ENCODE measurements at regions not wholly inside any gene's neighbourhood (a gene's known extent, or its start where the extent isn't known, plus 50 kb on each side); places are given as distances from the start of the nearest gene placed in this dataset.

- TF ChIP-seq CTCF (IDR thresholded peaks at IDR 0.05; ENCODE audit: insufficient read depth, low read depth, low read length) (no peak), EZH2 (IDR thresholded peaks at IDR 0.05; ENCODE audit: insufficient read depth, low read length) (no peak)
Observed at GRCh38 chr2:201968476-201968875, 65.2 kb upstream of the FZD7 start.

Measured in astrocyte (in vitro differentiated cells and primary cell).